IPS-20b (cell line): ENCODE measurements at regions not wholly inside any gene's neighbourhood (a gene's known extent, or its start where the extent isn't known, plus 50 kb on each side); places are given as distances from the start of the nearest gene placed in this dataset.

Experiments used
- H3K27ac ChIP-seq: one replicate; pipeline ENCODE4 v1.5.1; 2013; ENCODE audit warnings: low read length
- H3K27me3 ChIP-seq: 2 replicates; pipeline ENCODE4 v1.6.1; 2013; ENCODE audit warnings: mild to moderate bottlenecking, low read length, inconsistent platforms; ENCODE audit not compliant: insufficient read depth
- H3K36me3 ChIP-seq: 2 replicates; pipeline ENCODE4 v1.6.1; 2013; ENCODE audit warnings: low read depth, mild to moderate bottlenecking, inconsistent platforms, low read length, moderate library complexity; ENCODE audit not compliant: insufficient read depth
- H3K4me1 ChIP-seq: 2 replicates; pipeline ENCODE4 v1.6.1; 2013; ENCODE audit warnings: mild to moderate bottlenecking, control low read depth, inconsistent platforms, low read length, moderate library complexity; ENCODE audit not compliant: insufficient read depth
- H3K4me3 ChIP-seq: 2 replicates; pipeline ENCODE4 v1.5.1; 2013; ENCODE audit warnings: mild to moderate bottlenecking, low read length, inconsistent platforms
- H3K9ac ChIP-seq: 2 replicates; pipeline ENCODE4 v1.6.1; 2013; ENCODE audit warnings: low read depth, mild to moderate bottlenecking, inconsistent platforms, low read length, moderate library complexity
- H3K9me3 ChIP-seq: 2 replicates; pipeline ENCODE4 v1.6.1; 2013; ENCODE audit warnings: mild to moderate bottlenecking, low read depth, low read length, inconsistent platforms; ENCODE audit not compliant: insufficient read depth

DNA sequence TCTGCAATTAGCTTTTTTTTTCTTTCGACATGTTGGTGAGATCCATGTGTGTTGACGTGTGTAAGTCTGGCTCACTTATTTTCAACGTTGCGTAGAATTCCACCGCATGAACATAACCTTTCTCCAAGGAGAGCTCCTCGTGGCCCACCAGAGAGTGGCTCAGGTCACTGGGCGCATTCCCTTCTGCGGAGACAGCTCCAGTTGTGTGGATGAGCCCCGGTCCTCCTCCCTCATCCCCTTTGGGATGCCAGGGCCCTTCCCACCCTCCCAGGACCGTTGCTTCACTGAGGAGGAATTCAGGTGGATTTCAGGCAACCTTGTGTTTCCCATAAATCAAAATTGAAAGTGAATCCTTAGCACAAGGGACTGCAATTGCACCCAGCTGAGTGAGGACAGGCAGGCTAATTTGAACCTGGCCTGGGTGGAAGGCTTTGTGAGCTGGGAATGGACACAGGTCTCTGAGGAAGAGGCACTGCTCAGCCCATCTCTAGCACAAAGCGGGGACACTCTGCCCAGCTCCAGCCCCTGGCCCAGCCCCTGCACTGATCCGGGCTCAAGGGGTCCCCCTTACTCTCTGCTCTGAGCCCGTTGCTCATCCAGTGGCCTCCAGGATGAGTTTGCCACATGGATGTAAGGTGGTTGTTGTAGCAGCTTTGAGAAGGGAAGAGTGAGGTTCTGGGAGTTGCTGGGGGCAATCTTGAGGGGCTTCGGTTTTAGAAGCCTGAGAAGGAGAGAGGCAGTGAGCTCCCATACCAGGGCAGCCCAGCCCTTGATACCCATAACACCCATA is 57.8 kb upstream of the HAAO start:
- Histone ChIP-seq H3K4me1 (no peaks in the 10 kb centered on the region), H3K4me3 (no peak overlapping the region), H3K27me3 (no peaks in the 10 kb centered on the region), H3K36me3 (no peaks in the 10 kb centered on the region), H3K9ac (no peak overlapping the region), H3K9me3 (no peaks in the 10 kb centered on the region), H3K27ac (no peak overlapping the region)

DNA sequence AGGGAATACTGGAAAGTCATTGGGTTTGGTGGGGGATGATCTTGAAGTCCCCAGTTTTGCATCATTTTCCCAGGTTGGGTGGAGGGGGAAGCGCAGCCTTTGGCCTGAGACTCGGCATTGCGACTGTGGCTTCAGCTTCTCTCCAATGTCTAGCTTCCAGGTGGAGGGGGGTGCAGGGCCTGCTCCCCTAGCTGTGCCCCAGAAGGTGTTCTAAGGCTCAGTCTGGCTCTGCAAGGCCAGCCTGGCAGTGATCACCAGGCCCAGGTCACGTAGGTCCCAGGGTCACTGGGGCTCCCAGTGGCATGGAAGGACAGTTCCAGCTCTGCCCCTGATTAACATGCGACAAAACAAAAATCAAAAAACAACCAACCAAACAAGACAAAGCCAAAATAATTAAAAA is 56.9 kb upstream of the HAAO start:
- no peaks in the 10 kb centered on the region for H3K4me1 ChIP-seq
- no peak overlapping the region for H3K27ac ChIP-seq
- H3K9ac ChIP-seq = no peak overlapping the region

DNA sequence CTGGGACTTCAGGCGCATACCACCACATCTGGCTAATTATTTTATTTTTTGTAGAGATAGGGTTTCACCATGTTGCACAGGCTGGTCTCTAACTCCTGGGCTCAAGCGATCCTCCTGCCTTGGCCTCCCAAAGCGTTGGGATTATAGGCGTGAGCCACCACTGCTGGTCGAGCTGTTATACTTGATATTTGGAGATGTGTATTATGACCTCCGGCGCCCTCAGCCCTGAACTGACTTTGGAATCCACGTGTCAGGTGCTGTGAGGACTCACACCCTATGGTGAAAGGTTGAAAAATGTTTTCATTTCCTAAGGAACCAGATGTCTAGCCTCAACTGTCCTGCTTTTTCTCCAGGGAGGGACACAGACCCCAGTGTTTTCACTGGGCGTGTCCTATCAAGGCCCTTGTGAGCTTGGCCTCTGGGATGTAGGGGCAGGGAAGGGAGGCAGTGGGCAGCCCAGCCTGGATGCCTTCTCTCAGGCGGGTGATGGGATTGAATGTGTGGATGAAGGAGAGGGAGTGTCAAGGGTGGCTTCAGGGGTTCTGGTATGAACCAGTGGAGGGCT is 56.4 kb upstream of the HAAO start:
- Histone ChIP-seq H3K27ac (no peak overlapping the region), H3K9me3 (no peaks in the 10 kb centered on the region), H3K4me3 (no peak overlapping the region), H3K4me1 (no peaks in the 10 kb centered on the region; the same call in 1 of the 2 replicates), H3K27me3 (no peaks in the 10 kb centered on the region), H3K9ac (no peak overlapping the region), H3K36me3 (no peaks in the 10 kb centered on the region)

More for the DNA sequence above, 56.9 kb upstream of the HAAO start:
- H3K27me3 ChIP-seq = no peaks in the 10 kb centered on the region
- no peaks in the 10 kb centered on the region for H3K36me3 ChIP-seq
- H3K9me3 ChIP-seq = no peaks in the 10 kb centered on the region
- H3K4me3 ChIP-seq = no peak overlapping the region

DNA sequence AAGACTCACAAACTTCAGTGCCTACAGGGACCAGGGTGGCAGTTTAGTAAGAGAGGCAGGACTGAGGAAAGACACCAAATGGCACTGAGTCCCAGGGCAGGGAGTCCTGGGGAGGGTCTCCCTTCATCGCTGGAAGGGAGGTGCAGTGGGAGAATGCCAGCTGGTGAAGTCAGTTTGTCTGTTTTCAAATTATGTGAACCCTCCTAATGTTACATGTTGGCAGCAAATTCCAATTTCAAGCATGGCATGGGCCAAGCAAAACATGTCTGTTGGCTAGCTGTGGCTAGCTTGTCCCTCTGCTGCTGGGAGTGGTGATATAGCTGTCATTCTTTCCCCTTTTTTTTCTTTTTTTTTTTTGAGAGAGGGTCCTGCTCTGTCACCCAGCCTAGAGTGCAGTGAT is 55.9 kb upstream of the HAAO start:
- H3K36me3 ChIP-seq = no peaks in the 10 kb centered on the region
- H3K4me3 ChIP-seq = no peak overlapping the region
- no peaks in the 10 kb centered on the region; the same call in 1 of the 2 replicates for H3K4me1 ChIP-seq
- H3K9me3 ChIP-seq = no peaks in the 10 kb centered on the region
- H3K9ac ChIP-seq = no peak overlapping the region
- H3K27ac ChIP-seq = no peak overlapping the region
- no peaks in the 10 kb centered on the region for H3K27me3 ChIP-seq

DNA sequence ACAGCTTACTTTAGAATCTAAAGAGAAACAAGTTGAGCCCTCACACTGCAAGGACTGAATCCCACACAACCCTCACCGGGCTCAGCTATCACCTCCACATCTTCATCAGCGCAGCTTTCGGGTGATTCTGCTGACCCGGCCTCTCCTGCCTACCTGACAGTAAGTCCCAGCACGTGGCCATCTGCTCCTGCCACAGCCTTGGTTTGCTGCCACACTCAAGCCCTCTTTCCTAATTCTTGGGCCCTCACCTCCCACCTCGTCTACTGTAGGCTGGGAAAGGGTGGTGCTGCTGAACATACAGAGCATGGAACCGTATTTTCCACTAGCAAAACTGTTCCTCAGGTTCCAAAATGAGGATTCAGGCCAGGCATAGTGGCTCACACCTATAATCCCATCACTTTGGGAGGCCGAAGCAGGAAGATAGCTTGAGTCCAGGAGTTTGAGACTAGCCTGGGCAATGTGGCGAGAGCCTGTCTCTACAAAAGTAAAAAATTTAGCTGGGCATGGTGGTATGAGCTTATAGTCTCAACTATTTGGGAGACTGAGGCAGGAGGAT is 55.3 kb upstream of the HAAO start:
- Histone ChIP-seq H3K4me3 (no peak overlapping the region), H3K9ac (no peak overlapping the region), H3K36me3 (no peaks in the 10 kb centered on the region), H3K4me1 (no peaks in the 10 kb centered on the region; the same call in 1 of the 2 replicates), H3K27ac (no peak overlapping the region), H3K27me3 (no peaks in the 10 kb centered on the region), H3K9me3 (no peaks in the 10 kb centered on the region)

DNA sequence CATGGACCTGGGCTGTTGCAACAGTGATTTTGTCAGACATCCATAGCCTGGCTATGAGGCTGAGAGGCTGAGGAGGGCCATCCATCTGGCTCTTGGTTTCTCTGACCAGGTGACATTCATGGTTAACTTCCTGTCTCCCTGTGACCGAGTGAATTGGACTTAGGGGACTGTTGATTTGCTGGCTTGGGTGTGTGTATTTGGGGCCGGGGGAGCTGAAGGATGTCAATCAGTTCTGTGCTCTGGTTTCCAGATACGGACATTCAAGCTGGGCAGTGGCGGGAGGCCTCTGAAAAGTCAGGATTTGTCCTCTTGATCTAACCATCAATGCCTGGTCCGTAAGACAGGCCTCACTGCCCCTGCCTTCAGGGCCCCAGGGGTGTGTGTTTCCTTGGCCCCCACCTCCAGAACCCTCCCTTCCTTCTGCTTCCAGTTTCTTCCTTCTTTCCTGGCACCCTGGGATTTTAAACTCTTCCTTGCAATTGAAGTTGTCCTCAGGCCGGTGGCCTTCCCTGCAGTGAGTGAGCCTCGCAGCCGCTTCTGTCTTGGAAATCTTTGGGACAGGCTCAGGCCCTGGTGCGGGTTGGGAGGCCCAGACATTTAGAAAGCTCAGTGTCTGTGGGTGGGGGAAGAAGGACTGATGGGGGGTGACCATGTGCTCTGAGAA is 54.7 kb upstream of the HAAO start:
- Histone ChIP-seq H3K4me1 (no peaks in the 10 kb centered on the region; the same call in 1 of the 2 replicates), H3K27me3 (no peaks in the 10 kb centered on the region), H3K4me3 (no peak overlapping the region), H3K9me3 (no peaks in the 10 kb centered on the region), H3K36me3 (no peaks in the 10 kb centered on the region), H3K9ac (no peak overlapping the region), H3K27ac (no peak overlapping the region)

DNA sequence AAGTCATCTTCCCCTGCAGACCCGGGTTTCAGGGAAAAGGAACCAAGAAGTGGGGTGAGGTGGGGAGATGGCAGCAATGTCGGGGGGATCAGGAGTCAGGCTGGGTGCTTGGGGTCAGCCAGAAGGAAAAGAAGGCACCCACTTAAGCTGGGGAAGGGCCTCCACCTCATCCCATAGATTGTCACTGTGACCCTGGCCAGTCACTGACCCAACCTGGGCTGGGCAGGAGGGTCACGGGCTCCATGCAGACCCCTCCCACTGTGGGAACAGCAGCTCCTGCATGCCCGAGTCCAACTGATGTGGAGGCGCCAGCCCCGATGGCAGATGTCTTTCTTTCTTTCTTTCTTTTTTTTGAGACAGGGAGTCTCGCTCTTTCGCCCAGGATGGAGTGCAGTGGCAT is 53.6 kb upstream of the HAAO start:
- Histone ChIP-seq H3K36me3 (no peaks in the 10 kb centered on the region), H3K4me1 (no peaks in the 10 kb centered on the region; the same call in 1 of the 2 replicates), H3K27me3 (no peaks in the 10 kb centered on the region), H3K27ac (no peak overlapping the region), H3K9me3 (no peaks in the 10 kb centered on the region), H3K4me3 (no peak overlapping the region), H3K9ac (no peak overlapping the region)

DNA sequence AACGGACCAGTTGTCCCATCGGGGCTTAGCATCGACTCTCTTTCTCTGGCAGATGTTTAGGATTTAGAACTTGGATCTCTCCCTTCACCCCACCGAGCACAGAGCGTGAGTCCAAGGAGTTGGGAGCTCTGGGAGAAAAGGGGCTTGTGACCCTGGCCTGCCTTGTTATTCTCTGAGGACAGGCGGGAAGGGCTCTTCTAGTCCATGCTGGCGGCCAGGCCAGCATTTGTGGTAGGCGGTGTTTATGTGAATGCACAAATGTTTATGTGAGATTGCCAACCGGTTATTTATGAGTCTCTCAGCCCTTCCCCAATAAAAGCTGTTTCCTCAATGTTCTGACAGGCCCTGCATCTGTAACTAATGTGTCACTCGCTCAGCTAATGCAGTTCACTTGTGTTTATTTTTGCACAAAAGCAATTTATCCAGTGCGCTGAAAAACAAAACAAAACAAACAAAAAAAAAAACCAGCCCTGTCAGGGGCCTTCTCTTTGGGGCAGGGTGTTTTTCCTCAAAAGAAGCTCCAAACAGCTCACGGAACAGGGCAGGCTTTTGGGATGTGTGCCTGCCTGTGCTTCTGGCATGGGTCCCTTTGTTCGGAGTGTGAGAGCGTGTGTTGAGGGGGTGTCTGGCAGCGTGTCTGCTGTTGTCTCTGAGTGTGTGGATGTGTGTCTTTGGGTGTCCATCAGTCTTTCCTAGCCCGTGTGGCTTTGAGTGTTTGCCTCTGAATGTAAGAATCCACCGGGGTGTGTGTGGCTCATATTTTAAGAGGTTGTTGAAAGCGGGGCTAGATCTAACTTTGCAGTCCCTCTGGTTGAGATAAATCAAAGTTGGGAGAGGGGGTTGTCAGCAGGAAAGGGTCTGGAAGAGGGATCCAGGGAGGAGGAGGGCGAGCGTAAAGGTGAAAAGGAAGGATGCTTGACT is 52.8 kb upstream of the HAAO start:
- H3K9ac ChIP-seq = no peak overlapping the region
- H3K4me1 ChIP-seq = no peaks in the 10 kb centered on the region; the same call in 1 of the 2 replicates
- no peaks in the 10 kb centered on the region for H3K36me3 ChIP-seq
- H3K9me3 ChIP-seq = no peaks in the 10 kb centered on the region
- no peak overlapping the region for H3K4me3 ChIP-seq
- no peaks in the 10 kb centered on the region for H3K27me3 ChIP-seq
- H3K27ac ChIP-seq = no peak overlapping the region

DNA sequence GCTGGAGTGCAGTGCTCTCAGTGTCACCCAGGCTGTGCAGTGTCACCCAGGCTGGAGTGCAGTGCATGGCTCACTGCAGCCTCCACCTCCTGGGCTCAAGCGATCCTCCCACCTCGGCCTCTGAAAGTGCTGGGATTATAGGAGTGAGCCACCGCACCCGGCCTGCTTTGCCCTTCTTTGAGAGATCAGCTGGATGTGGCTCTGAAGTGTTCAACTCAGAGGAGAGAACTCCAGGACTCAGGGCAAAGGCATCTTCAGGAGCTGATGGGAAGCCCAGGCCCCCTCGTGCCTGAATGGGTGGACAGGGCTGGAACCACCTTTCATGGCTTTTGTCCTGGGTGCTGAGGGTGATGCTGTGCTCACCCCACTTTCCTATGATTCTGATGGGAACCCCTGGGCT is 52.0 kb upstream of the HAAO start:
- H3K36me3 ChIP-seq = no peaks in the 10 kb centered on the region
- no peaks in the 10 kb centered on the region for H3K9me3 ChIP-seq
- no peak overlapping the region for H3K27ac ChIP-seq
- H3K4me3 ChIP-seq = no peak overlapping the region
- no peaks in the 10 kb centered on the region for H3K27me3 ChIP-seq
- H3K9ac ChIP-seq = no peak overlapping the region
- H3K4me1 ChIP-seq = no peaks in the 10 kb centered on the region; the same call in 1 of the 2 replicates

DNA sequence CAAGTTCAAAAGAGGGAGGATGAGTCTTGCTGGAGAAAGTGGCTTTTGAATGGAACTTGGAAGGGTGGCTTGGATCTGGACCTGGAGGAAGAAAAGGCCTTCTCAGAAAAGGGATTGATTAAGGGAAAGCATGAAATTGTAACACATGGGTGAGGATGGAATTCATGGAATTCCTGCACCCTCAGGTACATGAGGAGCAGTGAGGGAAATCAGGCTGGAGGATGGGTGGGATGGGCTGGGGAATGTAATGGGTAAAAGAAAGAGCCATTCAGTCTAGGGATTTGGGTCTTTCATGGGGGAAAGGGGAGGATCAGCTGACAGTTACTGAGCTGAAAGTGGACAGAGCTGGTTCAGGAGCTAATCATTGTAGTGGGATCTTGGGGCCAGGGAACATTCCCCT is 51.2 kb upstream of the HAAO start:
- no peak overlapping the region for H3K4me3 ChIP-seq
- no peaks in the 10 kb centered on the region for H3K36me3 ChIP-seq
- no peaks in the 10 kb centered on the region; the same call in 1 of the 2 replicates for H3K4me1 ChIP-seq
- H3K27me3 ChIP-seq = no peaks in the 10 kb centered on the region
- H3K9me3 ChIP-seq = no peaks in the 10 kb centered on the region
- H3K27ac ChIP-seq = no peak overlapping the region
- H3K9ac ChIP-seq = no peak overlapping the region

DNA sequence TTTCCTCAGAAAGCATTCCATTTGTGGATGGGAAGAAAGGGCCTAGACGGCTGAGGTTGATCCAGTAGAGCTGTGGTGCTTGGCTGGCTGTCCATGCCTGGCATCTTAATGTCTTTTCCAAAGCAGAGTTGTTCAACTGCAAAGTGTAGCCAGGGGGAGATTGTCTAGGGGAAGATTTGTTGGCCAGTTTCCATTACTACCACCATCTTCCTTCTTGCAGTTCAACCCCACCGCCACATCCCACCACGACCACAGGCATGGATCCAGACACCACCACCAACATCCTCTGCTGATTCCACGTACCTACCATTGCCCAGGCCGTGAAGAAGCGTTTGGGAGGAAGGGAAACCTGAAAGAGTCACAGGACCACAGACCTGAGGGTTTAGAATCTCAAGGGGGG is 50.7 kb upstream of the HAAO start:
- no peak overlapping the region for H3K27ac ChIP-seq
- H3K36me3 ChIP-seq = no peaks in the 10 kb centered on the region
- no peaks in the 10 kb centered on the region; the same call in 1 of the 2 replicates for H3K4me1 ChIP-seq
- H3K9me3 ChIP-seq = no peaks in the 10 kb centered on the region
- H3K27me3 ChIP-seq = no peaks in the 10 kb centered on the region
- H3K4me3 ChIP-seq = no peak overlapping the region
- H3K9ac ChIP-seq = no peak overlapping the region
